ENCODE measurements at regions not wholly inside any gene's neighbourhood (a gene's known extent, or its start where the extent isn't known, plus 50 kb on each side); places are given as distances from the start of the nearest gene placed in this dataset.

GRCh38 chrX:25151749-25152148, 136.0 kb upstream of the ARX start:
- TF ChIP-seq SMC3 (IDR thresholded peaks at IDR 0.05; ENCODE audit: borderline replicate concordance, low read length) (no peak), POLR2A (IDR thresholded peaks at IDR 0.05; ENCODE audit: low read depth, low read length) (no peak), JUNB (IDR thresholded peaks at IDR 0.05) (no peak), RB1 (IDR thresholded peaks at IDR 0.05; ENCODE audit: borderline replicate concordance) (no peak), MTA3 (IDR thresholded peaks at IDR 0.05; ENCODE audit: borderline replicate concordance, low read length) (no peak), PAX5 (IDR thresholded peaks at IDR 0.05; ENCODE audit: borderline replicate concordance, low read depth, low read length) (no peak), CBX5 (IDR thresholded peaks at IDR 0.05; ENCODE audit: low read depth) (no peak), POLR2AphosphoS5 (IDR thresholded peaks at IDR 0.05; ENCODE audit: low read length) (no peak), NR2F1 (conservative IDR thresholded peaks at IDR 0.05) (no peak), CEBPB (IDR thresholded peaks at IDR 0.05; ENCODE audit: borderline replicate concordance in 1 of 2, low read depth in 2 of 2, low read length in 2 of 2) (no peak)
- TF ChIP-seq, protein P1, sequence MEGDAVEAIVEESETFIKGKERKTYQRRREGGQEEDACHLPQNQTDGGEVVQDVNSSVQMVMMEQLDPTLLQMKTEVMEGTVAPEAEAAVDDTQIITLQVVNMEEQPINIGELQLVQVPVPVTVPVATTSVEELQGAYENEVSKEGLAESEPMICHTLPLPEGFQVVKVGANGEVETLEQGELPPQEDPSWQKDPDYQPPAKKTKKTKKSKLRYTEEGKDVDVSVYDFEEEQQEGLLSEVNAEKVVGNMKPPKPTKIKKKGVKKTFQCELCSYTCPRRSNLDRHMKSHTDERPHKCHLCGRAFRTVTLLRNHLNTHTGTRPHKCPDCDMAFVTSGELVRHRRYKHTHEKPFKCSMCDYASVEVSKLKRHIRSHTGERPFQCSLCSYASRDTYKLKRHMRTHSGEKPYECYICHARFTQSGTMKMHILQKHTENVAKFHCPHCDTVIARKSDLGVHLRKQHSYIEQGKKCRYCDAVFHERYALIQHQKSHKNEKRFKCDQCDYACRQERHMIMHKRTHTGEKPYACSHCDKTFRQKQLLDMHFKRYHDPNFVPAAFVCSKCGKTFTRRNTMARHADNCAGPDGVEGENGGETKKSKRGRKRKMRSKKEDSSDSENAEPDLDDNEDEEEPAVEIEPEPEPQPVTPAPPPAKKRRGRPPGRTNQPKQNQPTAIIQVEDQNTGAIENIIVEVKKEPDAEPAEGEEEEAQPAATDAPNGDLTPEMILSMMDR (IDR thresholded peaks at IDR 0.05 in 2 of 3, conservative IDR thresholded peaks at IDR 0.05 in 1 of 3; ENCODE audit: control insufficient read depth in 2 of 3, extremely low read depth in 1 of 3, insufficient read depth in 1 of 3, low read depth in 3 of 3, low read length in 3 of 3), result no peak
- TF ChIP-seq, protein P2, sequence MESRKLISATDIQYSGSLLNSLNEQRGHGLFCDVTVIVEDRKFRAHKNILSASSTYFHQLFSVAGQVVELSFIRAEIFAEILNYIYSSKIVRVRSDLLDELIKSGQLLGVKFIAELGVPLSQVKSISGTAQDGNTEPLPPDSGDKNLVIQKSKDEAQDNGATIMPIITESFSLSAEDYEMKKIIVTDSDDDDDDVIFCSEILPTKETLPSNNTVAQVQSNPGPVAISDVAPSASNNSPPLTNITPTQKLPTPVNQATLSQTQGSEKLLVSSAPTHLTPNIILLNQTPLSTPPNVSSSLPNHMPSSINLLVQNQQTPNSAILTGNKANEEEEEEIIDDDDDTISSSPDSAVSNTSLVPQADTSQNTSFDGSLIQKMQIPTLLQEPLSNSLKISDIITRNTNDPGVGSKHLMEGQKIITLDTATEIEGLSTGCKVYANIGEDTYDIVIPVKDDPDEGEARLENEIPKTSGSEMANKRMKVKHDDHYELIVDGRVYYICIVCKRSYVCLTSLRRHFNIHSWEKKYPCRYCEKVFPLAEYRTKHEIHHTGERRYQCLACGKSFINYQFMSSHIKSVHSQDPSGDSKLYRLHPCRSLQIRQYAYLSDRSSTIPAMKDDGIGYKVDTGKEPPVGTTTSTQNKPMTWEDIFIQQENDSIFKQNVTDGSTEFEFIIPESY (IDR thresholded peaks at IDR 0.05), result no peak
- TF ChIP-seq, protein P3, sequence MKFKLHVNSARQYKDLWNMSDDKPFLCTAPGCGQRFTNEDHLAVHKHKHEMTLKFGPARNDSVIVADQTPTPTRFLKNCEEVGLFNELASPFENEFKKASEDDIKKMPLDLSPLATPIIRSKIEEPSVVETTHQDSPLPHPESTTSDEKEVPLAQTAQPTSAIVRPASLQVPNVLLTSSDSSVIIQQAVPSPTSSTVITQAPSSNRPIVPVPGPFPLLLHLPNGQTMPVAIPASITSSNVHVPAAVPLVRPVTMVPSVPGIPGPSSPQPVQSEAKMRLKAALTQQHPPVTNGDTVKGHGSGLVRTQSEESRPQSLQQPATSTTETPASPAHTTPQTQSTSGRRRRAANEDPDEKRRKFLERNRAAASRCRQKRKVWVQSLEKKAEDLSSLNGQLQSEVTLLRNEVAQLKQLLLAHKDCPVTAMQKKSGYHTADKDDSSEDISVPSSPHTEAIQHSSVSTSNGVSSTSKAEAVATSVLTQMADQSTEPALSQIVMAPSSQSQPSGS (IDR thresholded peaks at IDR 0.05; ENCODE audit: low read length), result no peak
